Loucy (cell line): ENCODE measurements at regions not wholly inside any gene's neighbourhood (a gene's known extent, or its start where the extent isn't known, plus 50 kb on each side); places are given as distances from the start of the nearest gene placed in this dataset.

Source experiments
- H2AFZ ChIP-seq: fragments of 200-600 bp; sonication (generic); 2 replicates; pipeline ENCODE4 v1.6.0; 2016; ENCODE audit warnings: antibody characterized with exemption, mild to moderate bottlenecking, low read length, moderate library complexity
- H3F3A ChIP-seq: fragments of 200-600 bp; 2 replicates; pipeline ENCODE4 v1.6.0; 2016; ENCODE audit warnings: antibody characterized with exemption, low read depth, mild to moderate bottlenecking
- H3K27me3 ChIP-seq: fragments of 200-600 bp; sonication (generic); 2 replicates; pipeline ENCODE4 v1.6.1; 2014; ENCODE audit warnings: low read length, mild to moderate bottlenecking; ENCODE audit not compliant: insufficient read depth, poor library complexity, severe bottlenecking
- H3K36me3 ChIP-seq: fragments of 200-600 bp; sonication (generic); 2 replicates; pipeline ENCODE4 v1.6.1; 2016; ENCODE audit warnings: low read length; ENCODE audit not compliant: insufficient read depth
- H3K4me1 ChIP-seq: fragments of 200-600 bp; sonication (generic); 2 replicates; pipeline ENCODE4 v1.5.1; 2014; ENCODE audit warnings: low read length, mild to moderate bottlenecking; ENCODE audit not compliant: insufficient read depth, poor library complexity, severe bottlenecking
- H3K4me2 ChIP-seq: fragments of 200-600 bp; sonication (generic); 2 replicates; pipeline ENCODE4 v1.6.0; 2014; ENCODE audit warnings: antibody characterized with exemption, low read length, low read depth, mild to moderate bottlenecking; ENCODE audit not compliant: poor library complexity, severe bottlenecking
- H3K4me3 ChIP-seq: fragments of 200-600 bp; sonication (generic); 2 replicates; pipeline ENCODE4 v1.5.1; 2014; ENCODE audit warnings: low read length, mild to moderate bottlenecking, mixed read lengths; ENCODE audit not compliant: poor library complexity, severe bottlenecking
- H3K79me2 ChIP-seq: fragments of 200-600 bp; sonication (generic); 2 replicates; pipeline ENCODE4 v1.6.1; 2014; ENCODE audit warnings: low read length; ENCODE audit not compliant: insufficient read depth
- H3K9ac ChIP-seq: fragments of 200-600 bp; sonication (generic); 2 replicates; pipeline ENCODE4 v1.6.0; 2014; ENCODE audit warnings: mild to moderate bottlenecking, low read depth, low read length, moderate library complexity; ENCODE audit not compliant: poor library complexity, severe bottlenecking
- H3K9me2 ChIP-seq: fragments of 200-600 bp; sonication (generic); replicated peaks from 2 replicates; pipeline ENCODE4 v1.6.1; 2016; ENCODE audit warnings: low read depth, low read length, mixed read lengths
- H3K9me3 ChIP-seq: fragments of 200-600 bp; sonication (generic); 2 replicates; pipeline ENCODE4 v1.6.1; 2014; ENCODE audit warnings: mild to moderate bottlenecking, antibody characterized with exemption, low read length, low read depth; ENCODE audit not compliant: insufficient read depth
- H4K20me1 ChIP-seq: fragments of 200-600 bp; sonication (generic); 2 replicates; pipeline ENCODE4 v1.6.0; 2014; ENCODE audit warnings: antibody characterized with exemption, low read length, mild to moderate bottlenecking; ENCODE audit not compliant: insufficient read depth, poor library complexity, severe bottlenecking
- CTCF ChIP-seq: fragments of 200-600 bp; sonication (generic); conservative IDR thresholded peaks from 2 replicates; pipeline ENCODE4 v1.5.1; 2014; ENCODE audit warnings: mild to moderate bottlenecking, antibody characterized with exemption, low read length
- EZH2phosphoT487 ChIP-seq: fragments of 200-600 bp; IDR thresholded peaks from 2 replicates; pipeline ENCODE4 v1.6.1; 2018; ENCODE audit warnings: antibody characterized with exemption, mild to moderate bottlenecking, moderate library complexity, borderline replicate concordance

- no peaks in the 10 kb centered on the region for H3K27me3 ChIP-seq
- no peaks in the 10 kb centered on the region for H3K9me2 ChIP-seq
- no peaks in the 10 kb centered on the region for H3K9me3 ChIP-seq
- no peaks in the 10 kb centered on the region for H3K4me1 ChIP-seq
- H3K4me2 ChIP-seq, result no peak overlapping the region
- no peaks in the 10 kb centered on the region for H4K20me1 ChIP-seq
- no peaks in the 10 kb centered on the region for H3K36me3 ChIP-seq
- no peak overlapping the region for H3K4me3 ChIP-seq
- TF ChIP-seq CTCF (peak; percentile 74), EZH2phosphoT487 (no peak)
- H3K9ac ChIP-seq, result no peak overlapping the region
- no peak overlapping the region for H2AFZ ChIP-seq
- H3F3A ChIP-seq, result no peaks in the 10 kb centered on the region
- no peaks in the 10 kb centered on the region for H3K79me2 ChIP-seq
Observed at GRCh38 chr3:75001330-75001729, 386.9 kb upstream of the CNTN3 start.

- Histone ChIP-seq H4K20me1 (no peaks in the 10 kb centered on the region), H3K36me3 (no peaks in the 10 kb centered on the region), H3K9me3 (no peaks in the 10 kb centered on the region), H3K4me3 (no peak overlapping the region), H3K9me2 (no peaks in the 10 kb centered on the region), H3K4me1 (no peaks in the 10 kb centered on the region), H3K27me3 (no peaks in the 10 kb centered on the region), H3K4me2 (no peak overlapping the region), H2AFZ (no peak overlapping the region), H3K9ac (no peak overlapping the region), H3F3A (no peaks in the 10 kb centered on the region), H3K79me2 (no peaks in the 10 kb centered on the region)
- TF ChIP-seq CTCF, result no peak
- TF ChIP-seq EZH2phosphoT487, result no peak
Observed at GRCh38 chr3:75012791-75013331, 398.4 kb upstream of the CNTN3 start.

GRCh38 chr3:75014008-75014407, 399.5 kb upstream of the CNTN3 start:
- H4K20me1 ChIP-seq, result no peaks in the 10 kb centered on the region
- H3K9ac ChIP-seq, result no peak overlapping the region
- no peak for TF ChIP-seq EZH2phosphoT487
- no peak for TF ChIP-seq CTCF

More at GRCh38 chr3:75014008-75014407, 399.5 kb upstream of the CNTN3 start:
- Histone ChIP-seq H3K36me3 (no peaks in the 10 kb centered on the region), H3K27me3 (no peaks in the 10 kb centered on the region), H3K4me2 (no peak overlapping the region), H3K9me2 (no peaks in the 10 kb centered on the region), H3K4me1 (no peaks in the 10 kb centered on the region), H2AFZ (no peak overlapping the region), H3F3A (no peaks in the 10 kb centered on the region), H3K9me3 (no peaks in the 10 kb centered on the region), H3K4me3 (no peak overlapping the region), H3K79me2 (no peaks in the 10 kb centered on the region)
